ENCODE measurements at regions not wholly inside any gene's neighbourhood (a gene's known extent, or its start where the extent isn't known, plus 50 kb on each side); places are given as distances from the start of the nearest gene placed in this dataset.

DNA sequence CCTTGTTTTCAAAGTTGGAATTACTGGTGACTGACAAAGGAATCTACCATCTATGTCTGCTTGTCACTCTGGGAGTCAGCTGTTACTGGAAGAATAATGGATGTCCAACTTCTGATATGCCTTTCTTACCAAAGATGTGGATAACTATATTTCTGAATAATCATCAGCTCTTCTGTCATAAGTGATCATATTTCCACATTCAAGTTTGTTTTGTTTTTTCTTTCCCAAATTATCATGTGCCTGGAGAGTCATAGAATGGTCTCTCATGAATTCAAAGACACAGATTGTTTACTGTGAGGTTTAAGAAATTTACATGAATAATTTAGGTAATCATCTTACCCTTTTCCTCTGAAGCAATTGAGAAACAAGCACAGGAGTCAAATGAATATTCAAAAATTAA is 986.7 kb upstream of the CDH2 start:
- TF ChIP-seq POLR2A (IDR thresholded peaks at IDR 0.05; ENCODE audit: control extremely low read depth in 1 of 2, low read depth in 2 of 2, low read length in 2 of 2) = no peak
- TF ChIP-seq, protein P1, sequence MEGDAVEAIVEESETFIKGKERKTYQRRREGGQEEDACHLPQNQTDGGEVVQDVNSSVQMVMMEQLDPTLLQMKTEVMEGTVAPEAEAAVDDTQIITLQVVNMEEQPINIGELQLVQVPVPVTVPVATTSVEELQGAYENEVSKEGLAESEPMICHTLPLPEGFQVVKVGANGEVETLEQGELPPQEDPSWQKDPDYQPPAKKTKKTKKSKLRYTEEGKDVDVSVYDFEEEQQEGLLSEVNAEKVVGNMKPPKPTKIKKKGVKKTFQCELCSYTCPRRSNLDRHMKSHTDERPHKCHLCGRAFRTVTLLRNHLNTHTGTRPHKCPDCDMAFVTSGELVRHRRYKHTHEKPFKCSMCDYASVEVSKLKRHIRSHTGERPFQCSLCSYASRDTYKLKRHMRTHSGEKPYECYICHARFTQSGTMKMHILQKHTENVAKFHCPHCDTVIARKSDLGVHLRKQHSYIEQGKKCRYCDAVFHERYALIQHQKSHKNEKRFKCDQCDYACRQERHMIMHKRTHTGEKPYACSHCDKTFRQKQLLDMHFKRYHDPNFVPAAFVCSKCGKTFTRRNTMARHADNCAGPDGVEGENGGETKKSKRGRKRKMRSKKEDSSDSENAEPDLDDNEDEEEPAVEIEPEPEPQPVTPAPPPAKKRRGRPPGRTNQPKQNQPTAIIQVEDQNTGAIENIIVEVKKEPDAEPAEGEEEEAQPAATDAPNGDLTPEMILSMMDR (IDR thresholded peaks at IDR 0.05; ENCODE audit: control extremely low read depth in 1 of 3, insufficient read depth in 1 of 3, low read depth in 1 of 3, low read length in 3 of 3) = no peak
- TF ChIP-seq, protein P2, sequence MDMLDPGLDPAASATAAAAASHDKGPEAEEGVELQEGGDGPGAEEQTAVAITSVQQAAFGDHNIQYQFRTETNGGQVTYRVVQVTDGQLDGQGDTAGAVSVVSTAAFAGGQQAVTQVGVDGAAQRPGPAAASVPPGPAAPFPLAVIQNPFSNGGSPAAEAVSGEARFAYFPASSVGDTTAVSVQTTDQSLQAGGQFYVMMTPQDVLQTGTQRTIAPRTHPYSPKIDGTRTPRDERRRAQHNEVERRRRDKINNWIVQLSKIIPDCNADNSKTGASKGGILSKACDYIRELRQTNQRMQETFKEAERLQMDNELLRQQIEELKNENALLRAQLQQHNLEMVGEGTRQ (IDR thresholded peaks at IDR 0.05; ENCODE audit: low read length) = no peak
- no peak for TF ChIP-seq NRF1 (IDR thresholded peaks at IDR 0.05; ENCODE audit: low read depth, low read length)
- TF ChIP-seq EGR1 (IDR thresholded peaks at IDR 0.05; ENCODE audit: borderline replicate concordance, low read depth, low read length) = no peak
- TF ChIP-seq SIX5 (IDR thresholded peaks at IDR 0.05; ENCODE audit: low read depth, low read length) = no peak
- TF ChIP-seq JUND (IDR thresholded peaks at IDR 0.05; ENCODE audit: low read length) = no peak
- TF ChIP-seq GABPA (IDR thresholded peaks at IDR 0.05; ENCODE audit: borderline replicate concordance, insufficient read depth, low read length) = no peak
- TF ChIP-seq SIN3A (conservative IDR thresholded peaks at IDR 0.05 in 1 of 2, IDR thresholded peaks at IDR 0.05 in 1 of 2; ENCODE audit: low read depth in 1 of 2, low read length in 2 of 2) = no peak
- TF ChIP-seq CBX5 (IDR thresholded peaks at IDR 0.05; ENCODE audit: low read depth, low read length) = no peak
- TF ChIP-seq, protein P3, sequence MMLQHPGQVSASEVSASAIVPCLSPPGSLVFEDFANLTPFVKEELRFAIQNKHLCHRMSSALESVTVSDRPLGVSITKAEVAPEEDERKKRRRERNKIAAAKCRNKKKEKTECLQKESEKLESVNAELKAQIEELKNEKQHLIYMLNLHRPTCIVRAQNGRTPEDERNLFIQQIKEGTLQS (IDR thresholded peaks at IDR 0.05; ENCODE audit: insufficient read depth, low read depth, low read length) = no peak
- no peak for TF ChIP-seq ZNF274 (IDR thresholded peaks at IDR 0.05; ENCODE audit: borderline replicate concordance, extremely low read depth, low read length)
- TF ChIP-seq SP1 (IDR thresholded peaks at IDR 0.05; ENCODE audit: low read depth, low read length) = no peak
